ENCODE measurements at regions not wholly inside any gene's neighbourhood (a gene's known extent, or its start where the extent isn't known, plus 50 kb on each side); places are given as distances from the start of the nearest gene placed in this dataset.

- intact Hi-C loops (cut with micrococcal nuclease; ENCODE audit: unreplicated experiment), result no loop called here
Measured at GRCh38 chr2:9103663-9104277, 100.3 kb upstream of the MBOAT2 start.

GRCh38 chr2:9102861-9103662 is 99.6 kb upstream of the MBOAT2 start:
- Histone ChIP-seq H3K9me3 (ENCODE audit: low read depth, low read length, poor library complexity, severe bottlenecking) (no peaks in the 10 kb centered on the region), H3K27ac (ENCODE audit: low read depth, low read length, poor library complexity, severe bottlenecking) (no peak overlapping the region), H3K36me3 (ENCODE audit: insufficient read depth, low read length, poor library complexity, severe bottlenecking) (no peaks in the 10 kb centered on the region), H3K4me1 (ENCODE audit: insufficient read depth, low read length, poor library complexity, severe bottlenecking) (peaks cover 12% of the 10 kb centered on the region), H3K27me3 (replicated peaks; ENCODE audit: insufficient read depth, low read depth, low read length, poor library complexity) (no peaks in the 10 kb centered on the region), H3K4me3 (ENCODE audit: low read depth, low read length, poor library complexity, severe bottlenecking) (no peak overlapping the region)
- no TSS peak for BruUV-seq (replicated peaks)
- CTCF ChIA-PET, result no interaction called here
- TF ChIP-seq CTCF (conservative IDR thresholded peaks at IDR 0.05; ENCODE audit: low read depth, low read length) (no peak), EZH2 (IDR thresholded peaks at IDR 0.05; ENCODE audit: borderline replicate concordance, low read depth, low read length, poor library complexity, severe bottlenecking) (no peak)
- no peak for DNase-seq (ENCODE audit: low spot score)
- POLR2A ChIA-PET (ENCODE audit: low non-redundant PET), result no interaction called here
- intact Hi-C loops (cut with micrococcal nuclease; ENCODE audit: unreplicated experiment), result no loop called here

More at GRCh38 chr2:9103663-9104277, 100.3 kb upstream of the MBOAT2 start:
- no peak for DNase-seq (ENCODE audit: low spot score)
- ChIA-PET POLR2A (ENCODE audit: low non-redundant PET) (no interaction called here), CTCF (no interaction called here)
- peaks cover 12% of the 10 kb centered on the region for H3K4me1 ChIP-seq (ENCODE audit: insufficient read depth, low read length, poor library complexity, severe bottlenecking)
- no peak overlapping the region for H3K4me3 ChIP-seq (ENCODE audit: low read depth, low read length, poor library complexity, severe bottlenecking)
- no TSS peak for BruUV-seq (replicated peaks)
- H3K27ac ChIP-seq (ENCODE audit: low read depth, low read length, poor library complexity, severe bottlenecking), result no peak overlapping the region
- H3K9me3 ChIP-seq (ENCODE audit: low read depth, low read length, poor library complexity, severe bottlenecking), result no peaks in the 10 kb centered on the region
- H3K36me3 ChIP-seq (ENCODE audit: insufficient read depth, low read length, poor library complexity, severe bottlenecking), result no peaks in the 10 kb centered on the region
- TF ChIP-seq CTCF (conservative IDR thresholded peaks at IDR 0.05; ENCODE audit: low read depth, low read length), result no peak
- TF ChIP-seq EZH2 (IDR thresholded peaks at IDR 0.05; ENCODE audit: borderline replicate concordance, low read depth, low read length, poor library complexity, severe bottlenecking), result no peak
- no peaks in the 10 kb centered on the region for H3K27me3 ChIP-seq (replicated peaks; ENCODE audit: insufficient read depth, low read depth, low read length, poor library complexity)

GRCh38 chr2:9101763-9102425 is 98.4 kb upstream of the MBOAT2 start:
- TF ChIP-seq CTCF (conservative IDR thresholded peaks at IDR 0.05; ENCODE audit: low read depth, low read length), result no peak
- no peak for TF ChIP-seq EZH2 (IDR thresholded peaks at IDR 0.05; ENCODE audit: borderline replicate concordance, low read depth, low read length, poor library complexity, severe bottlenecking)
- no peaks in the 10 kb centered on the region for H3K36me3 ChIP-seq (ENCODE audit: insufficient read depth, low read length, poor library complexity, severe bottlenecking)
- no peak overlapping the region for H3K4me3 ChIP-seq (ENCODE audit: low read depth, low read length, poor library complexity, severe bottlenecking)
- H3K27me3 ChIP-seq (replicated peaks; ENCODE audit: insufficient read depth, low read depth, low read length, poor library complexity), result no peaks in the 10 kb centered on the region
- H3K27ac ChIP-seq (ENCODE audit: low read depth, low read length, poor library complexity, severe bottlenecking), result no peak overlapping the region
- H3K4me1 ChIP-seq (ENCODE audit: insufficient read depth, low read length, poor library complexity, severe bottlenecking), result peaks cover 11% of the 10 kb centered on the region
- POLR2A ChIA-PET (ENCODE audit: low non-redundant PET), result no interaction called here
- intact Hi-C loops (cut with micrococcal nuclease; ENCODE audit: unreplicated experiment), result no loop called here
- no peak for DNase-seq (ENCODE audit: low spot score)
- no peaks in the 10 kb centered on the region for H3K9me3 ChIP-seq (ENCODE audit: low read depth, low read length, poor library complexity, severe bottlenecking)
- no TSS peak for BruUV-seq (replicated peaks)
- CTCF ChIA-PET, result no interaction called here
